ENCODE measurements at regions not wholly inside any gene's neighbourhood (a gene's known extent, or its start where the extent isn't known, plus 50 kb on each side); places are given as distances from the start of the nearest gene placed in this dataset.
A peak's percentile ranks its signal among the peaks of the same experiment; 100 is the strongest.

- no peak for DNase-seq
These were observed 52.1 kb upstream of the ERRFI1 start for GRCh38 chr1:8078176-8078671.

- no peak for DNase-seq
These were observed 51.5 kb upstream of the ERRFI1 start for GRCh38 chr1:8077602-8078001.

- peak; percentile 83 for DNase-seq
These were observed 51.0 kb upstream of the ERRFI1 start for GRCh38 chr1:8077120-8077573.

- no peak for DNase-seq
These were observed 50.1 kb upstream of the ERRFI1 start for GRCh38 chr1:8076176-8076575.

Measured in right hindlimb (tissue), 1 donor.